Activated naive CD4-positive, alpha-beta T cell treated with anti-CD3 and anti-CD28 coated beads, Interleukin-2, amount 50 U/mL, for 72 hours (primary cell): ENCODE measurements at regions not wholly inside any gene's neighbourhood (a gene's known extent, or its start where the extent isn't known, plus 50 kb on each side); places are given as distances from the start of the nearest gene placed in this dataset.
"Not testable (repeated sequence)": the region's sequence is repeated elsewhere in the genome, so short reads cannot be mapped to it uniquely, and the experiment has no call there.

Experiments
- ATAC-seq, 2 donors: fragments of 150-1000 bp; cut with Tn5 transposase; 2 replicates each; pipeline ENCODE4 v1.10.0; 2021; ENCODE audit warnings: mild to moderate bottlenecking in 2 of 2, moderate library complexity in 2 of 2
- DNase-seq, 2 donors: peaks; one replicate each; pipeline ENCODE4 v3.0.0; 2021 to 2022; ENCODE audit warnings: low spot score in 2 of 2
- H3K27ac Mint-ChIP-seq, 2 donors: one replicate each; pipeline ENCODE4 v1.8.0; 2022; ENCODE audit warnings: mild to moderate bottlenecking in 2 of 2, mixed read lengths in 2 of 2
- H3K36me3 Mint-ChIP-seq, 2 donors: one replicate each; pipeline ENCODE4 v1.8.0; 2022; ENCODE audit warnings: mixed read lengths in 2 of 2
- H3K9me3 Mint-ChIP-seq, 2 donors: one replicate each; pipeline ENCODE4 v1.8.0; 2022; ENCODE audit warnings: mixed read lengths in 2 of 2

DNA sequence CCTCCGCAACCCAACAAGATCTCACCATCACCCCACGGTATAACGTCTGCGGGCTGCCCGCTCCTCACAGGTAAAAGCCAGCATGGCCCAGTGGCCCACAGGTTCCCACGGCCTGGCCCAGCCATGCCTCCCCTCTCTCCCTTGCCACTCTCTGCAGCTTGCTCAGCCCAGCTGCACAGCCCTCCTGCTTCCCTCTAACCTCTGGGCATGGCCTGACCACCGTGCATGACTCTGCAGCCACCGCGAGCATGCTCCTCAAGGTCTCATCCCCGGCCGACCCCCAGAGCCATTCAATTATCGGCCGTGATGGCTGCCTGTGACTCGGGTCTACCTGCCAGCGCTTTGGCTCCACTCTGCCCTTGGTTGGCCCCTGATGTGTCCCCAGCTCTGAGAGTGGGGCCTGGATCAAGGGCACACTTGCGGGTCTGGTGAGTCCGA is 185.5 kb downstream of the CTTN start:
- DNase-seq, result no peak
- no peaks in the 10 kb centered on the region for H3K36me3 Mint-ChIP-seq
- no peaks in the 10 kb centered on the region for H3K9me3 Mint-ChIP-seq
- ATAC-seq, result no peak
- no peak overlapping the region for H3K27ac Mint-ChIP-seq

DNA sequence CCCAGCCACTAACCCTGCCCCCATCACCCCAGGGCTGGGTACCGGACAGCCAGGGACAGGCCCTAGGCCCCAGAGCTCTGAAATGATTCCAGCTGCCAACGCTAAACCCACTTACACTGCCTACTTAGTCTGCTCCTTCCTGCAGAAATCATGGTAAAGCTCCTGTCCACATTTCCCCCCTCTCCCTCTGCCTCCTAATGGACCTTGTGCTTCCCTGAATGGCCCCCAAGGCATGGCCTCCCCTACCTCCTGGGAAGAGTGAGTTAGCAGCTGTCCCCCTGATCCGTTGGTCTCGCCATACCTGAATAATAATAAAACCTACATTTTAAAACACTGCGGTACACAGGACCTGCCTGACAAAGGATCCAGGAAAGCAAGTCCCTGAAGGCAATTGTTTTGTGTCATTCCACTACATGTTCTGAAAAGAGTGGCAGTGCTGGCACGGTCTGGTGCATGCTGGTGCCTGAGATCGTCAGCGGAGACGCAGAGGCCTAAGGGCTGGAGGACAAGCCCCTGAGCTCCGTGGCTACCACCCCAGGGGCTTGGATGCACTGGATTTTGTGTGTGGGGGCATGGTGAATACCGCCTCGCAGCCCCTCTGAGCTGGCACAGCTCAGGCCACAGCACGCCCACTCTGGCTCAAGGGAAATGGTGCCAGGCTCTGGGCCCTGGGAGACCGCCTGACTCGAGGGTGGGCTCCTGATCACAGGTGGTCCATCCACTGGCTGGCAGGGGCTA is 186.3 kb downstream of the CTTN start:
- Mint-ChIP-seq H3K36me3 (no peaks in the 10 kb centered on the region), H3K9me3 (peaks cover 0 to 4% of the 10 kb centered on the region in 2 donors), H3K27ac (no peak overlapping the region)
- DNase-seq (no peak), ATAC-seq (no peak)

DNA sequence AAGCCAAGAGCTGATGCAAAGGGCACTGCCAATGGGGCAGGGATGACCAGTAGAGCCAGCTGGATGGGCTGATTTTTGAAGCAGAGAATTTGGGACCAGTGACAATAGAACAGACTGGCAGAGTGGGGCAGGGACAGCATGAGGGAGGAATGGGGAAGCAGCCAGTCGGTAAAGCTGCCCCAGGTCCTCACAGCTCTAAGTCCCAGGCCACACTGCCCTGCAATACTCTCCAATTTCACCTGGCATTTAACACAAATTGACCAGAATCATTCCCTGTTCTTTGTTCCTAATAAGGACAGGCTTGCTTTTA is 186.9 kb downstream of the CTTN start:
- DNase-seq (no peak), ATAC-seq (no peak)
- no peak overlapping the region for H3K27ac Mint-ChIP-seq
- peaks cover 0 to 4% of the 10 kb centered on the region in 2 donors for H3K9me3 Mint-ChIP-seq
- no peaks in the 10 kb centered on the region for H3K36me3 Mint-ChIP-seq

DNA sequence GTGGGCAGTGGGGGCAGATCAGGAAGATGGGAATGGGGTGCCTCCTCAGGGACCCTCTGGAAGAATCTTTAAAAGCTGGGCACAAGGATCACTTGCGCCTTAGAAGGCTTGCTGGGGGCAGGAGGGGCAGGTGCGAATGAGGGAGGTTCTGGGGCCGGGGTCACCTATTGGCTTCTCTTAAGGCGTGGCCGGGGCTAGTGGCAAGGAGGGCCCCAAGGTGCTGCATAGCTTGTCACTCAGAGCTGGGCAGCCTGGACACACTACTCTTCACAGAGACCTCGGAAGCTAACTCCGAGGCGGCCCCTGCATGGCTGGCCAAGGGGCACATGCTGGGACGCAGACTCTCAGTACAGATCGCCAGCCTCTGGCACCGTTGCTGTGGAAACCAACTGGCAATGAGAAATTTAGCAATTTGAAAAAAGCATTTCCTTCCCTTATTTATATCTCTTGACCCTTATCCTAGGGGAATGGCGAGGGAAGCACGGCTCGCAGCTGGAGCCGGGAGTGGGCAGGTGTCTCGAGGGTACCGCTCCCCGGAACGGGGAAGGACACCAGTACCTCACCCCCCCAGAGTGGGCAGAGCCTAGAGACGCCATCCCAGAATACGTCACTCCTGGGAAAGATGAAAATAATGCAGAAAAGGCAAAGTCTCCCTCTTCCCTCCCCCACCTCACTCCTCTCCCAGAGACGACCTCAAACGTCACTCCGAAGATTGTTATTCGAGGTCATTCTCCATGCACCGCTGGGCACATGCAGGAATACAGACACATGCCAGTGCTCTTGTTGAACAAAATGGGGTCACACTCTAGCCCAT is 188.1 kb downstream of the CTTN start:
- no peak for ATAC-seq

DNA sequence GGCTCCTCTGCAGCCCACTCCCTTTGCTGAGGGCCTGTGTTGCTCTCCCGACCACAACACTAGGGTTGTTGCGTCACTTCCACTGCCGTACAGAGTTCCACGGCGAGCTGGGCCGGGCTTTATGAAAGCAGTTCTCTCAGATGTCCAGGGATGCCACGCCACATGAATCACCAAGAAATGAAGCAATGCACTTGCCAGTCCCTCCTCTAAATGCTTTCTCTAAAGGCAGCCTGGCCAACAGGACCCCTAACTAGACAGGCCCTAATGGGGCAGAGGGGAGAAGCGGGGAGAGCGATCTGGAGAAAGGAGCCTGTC is 188.7 kb downstream of the CTTN start:
- ATAC-seq (no peak), DNase-seq (no peak)
- Mint-ChIP-seq H3K36me3 (peaks cover 0 to 4% of the 10 kb centered on the region in 2 donors), H3K9me3 (peaks cover 0 to 4% of the 10 kb centered on the region in 2 donors), H3K27ac (no peak overlapping the region)

More for the DNA sequence above, 188.1 kb downstream of the CTTN start:
- DNase-seq, result no peak
- Mint-ChIP-seq H3K9me3 (peaks cover 0 to 4% of the 10 kb centered on the region in 2 donors), H3K36me3 (peaks cover 0 to 4% of the 10 kb centered on the region in 2 donors), H3K27ac (no peak overlapping the region)

DNA sequence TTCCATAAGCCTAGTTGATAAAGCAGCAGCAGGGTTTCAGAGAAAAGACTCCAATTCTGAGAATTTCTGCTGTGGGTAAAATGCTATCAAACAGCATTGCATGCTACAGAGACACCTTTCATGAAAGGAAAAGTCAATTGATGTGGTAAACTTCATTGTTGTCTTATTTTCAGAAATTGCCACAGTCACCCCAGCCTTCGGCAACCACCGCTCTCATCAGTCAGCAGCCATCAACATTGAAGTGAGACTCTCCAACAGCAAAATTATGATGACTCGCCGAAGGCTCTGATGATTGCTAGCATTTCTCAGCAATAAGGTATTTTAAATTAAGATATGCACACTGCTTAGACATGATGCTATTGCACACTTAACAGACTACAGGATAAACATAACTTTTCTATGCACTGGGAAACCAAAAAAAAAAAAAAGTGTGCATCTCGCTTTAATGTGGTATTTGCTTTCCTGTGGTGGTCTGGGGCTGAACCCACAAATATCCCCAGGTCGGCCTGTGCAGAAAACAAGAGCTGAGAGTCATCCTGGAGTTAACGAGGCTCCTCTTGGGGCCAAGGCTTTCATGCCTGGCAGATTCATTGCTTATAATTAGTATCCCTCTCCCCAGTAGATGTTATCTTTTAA is 192.1 kb downstream of the CTTN start:
- DNase-seq, result no peak
- Mint-ChIP-seq H3K9me3 (peaks cover 0 to 4% of the 10 kb centered on the region in 2 donors), H3K36me3 (peaks cover 0 to 4% of the 10 kb centered on the region in 2 donors), H3K27ac (no peak overlapping the region)
- peak in 1 of 2 donors; percentile 86 for ATAC-seq

DNA sequence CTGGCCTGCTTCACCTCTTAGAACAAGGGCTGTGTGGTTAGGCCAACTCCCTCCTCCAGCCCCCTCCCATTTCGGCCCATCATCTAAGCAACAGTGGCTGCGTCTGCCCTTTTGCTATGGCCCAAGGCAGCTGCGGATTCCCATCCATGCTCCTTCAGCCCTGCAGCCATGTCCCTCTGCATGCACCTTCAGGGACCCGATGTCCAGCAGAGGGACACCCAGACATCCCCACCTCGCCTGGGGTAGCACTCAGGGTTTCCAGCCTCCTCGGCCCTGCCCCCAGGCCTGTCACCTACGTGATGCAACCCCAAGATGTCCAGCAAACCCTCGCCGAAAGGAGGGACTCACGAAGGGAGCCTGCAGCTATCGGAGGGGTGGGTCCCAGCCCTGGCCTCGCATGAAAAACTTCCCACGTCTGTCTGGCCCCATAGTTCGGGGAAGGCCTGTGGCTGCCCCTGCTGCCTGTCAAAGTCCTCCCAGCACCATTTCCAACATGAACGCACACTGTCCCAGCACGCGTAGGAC is 194.4 kb downstream of the CTTN start:
- DNase-seq, result no peak
- H3K36me3 Mint-ChIP-seq, result peaks cover 0 to 4% of the 10 kb centered on the region in 2 donors
- no peak for ATAC-seq
- peaks cover 0 to 4% of the 10 kb centered on the region in 2 donors for H3K9me3 Mint-ChIP-seq
- no peak overlapping the region for H3K27ac Mint-ChIP-seq

DNA sequence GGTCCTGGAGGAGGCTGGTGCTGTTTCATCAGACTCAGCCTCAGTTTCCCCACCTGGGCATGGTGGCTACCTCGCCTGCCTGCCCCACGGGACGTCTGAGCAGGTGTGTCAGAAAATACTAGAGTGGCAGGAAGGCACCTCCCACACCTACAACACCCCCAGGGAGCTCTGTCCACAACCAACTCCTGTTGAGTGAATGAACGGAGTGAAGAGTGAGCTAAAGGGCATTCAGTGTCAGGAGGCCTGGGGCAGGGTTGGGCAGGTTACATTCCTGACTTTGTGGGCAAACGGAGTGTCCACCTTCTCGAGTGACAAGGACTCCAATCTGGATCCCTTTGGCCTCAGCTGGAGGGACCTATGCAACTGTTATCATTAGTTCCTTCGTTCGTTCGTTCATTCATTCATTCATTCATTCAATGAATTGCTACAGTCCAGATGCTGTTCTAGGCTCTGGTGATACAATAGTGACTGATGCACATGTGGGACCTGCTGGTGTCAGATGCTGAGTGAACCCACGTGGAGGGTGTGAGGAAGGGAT is 195.2 kb downstream of the CTTN start:
- ATAC-seq, result no peak
- peaks cover 0 to 4% of the 10 kb centered on the region in 2 donors for H3K9me3 Mint-ChIP-seq
- no peak overlapping the region for H3K27ac Mint-ChIP-seq
- DNase-seq, result no peak
- H3K36me3 Mint-ChIP-seq, result peaks cover 0 to 4% of the 10 kb centered on the region in 2 donors

DNA sequence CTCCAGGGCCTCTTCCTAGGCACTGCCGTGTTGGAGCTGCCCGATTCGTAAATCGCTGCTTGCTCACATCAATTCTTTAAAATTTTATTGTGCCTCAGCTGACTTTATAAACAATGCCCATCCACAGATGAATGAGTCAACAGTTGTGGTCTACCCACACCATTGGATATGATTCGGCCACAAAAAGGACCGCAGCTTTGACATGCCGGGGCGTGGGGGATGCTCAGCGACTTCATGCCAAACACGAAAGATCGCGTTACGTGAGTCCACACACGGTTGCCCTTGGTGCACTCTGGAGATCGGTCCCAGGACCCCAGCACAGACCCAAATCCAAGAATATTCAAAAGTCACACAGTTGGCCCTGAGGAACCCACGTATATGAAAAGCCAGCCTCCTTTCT is 195.7 kb downstream of the CTTN start:
- no peak overlapping the region for H3K27ac Mint-ChIP-seq
- peaks cover 0 to 4% of the 10 kb centered on the region in 2 donors for H3K36me3 Mint-ChIP-seq
- ATAC-seq (no peak), DNase-seq (no peak)
- H3K9me3 Mint-ChIP-seq, result peaks cover 0 to 4% of the 10 kb centered on the region in 2 donors

DNA sequence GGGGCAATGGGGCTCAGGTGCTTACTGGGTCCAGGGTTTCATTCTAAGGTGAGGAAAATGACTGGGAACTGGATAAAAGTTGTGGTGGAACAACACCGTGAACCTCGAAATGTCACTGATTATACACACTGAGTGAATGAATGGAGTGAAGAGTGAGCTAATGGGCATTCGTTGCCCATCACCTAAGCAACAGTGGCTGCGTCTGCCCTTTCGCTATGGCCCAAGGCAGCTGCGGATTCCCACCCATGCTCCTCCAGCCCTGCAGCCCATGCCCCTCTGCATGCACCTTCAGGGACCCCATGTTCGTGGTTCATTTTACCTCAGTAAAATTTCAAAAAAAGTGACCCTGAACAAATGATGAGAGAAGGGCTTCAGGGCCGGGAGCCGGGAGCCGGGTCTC is 196.3 kb downstream of the CTTN start:
- Mint-ChIP-seq H3K36me3 (peaks cover 0 to 4% of the 10 kb centered on the region in 2 donors), H3K27ac (no peak overlapping the region), H3K9me3 (peaks cover 0 to 1% of the 10 kb centered on the region in 2 donors)
- ATAC-seq (no peak), DNase-seq (no peak)

DNA sequence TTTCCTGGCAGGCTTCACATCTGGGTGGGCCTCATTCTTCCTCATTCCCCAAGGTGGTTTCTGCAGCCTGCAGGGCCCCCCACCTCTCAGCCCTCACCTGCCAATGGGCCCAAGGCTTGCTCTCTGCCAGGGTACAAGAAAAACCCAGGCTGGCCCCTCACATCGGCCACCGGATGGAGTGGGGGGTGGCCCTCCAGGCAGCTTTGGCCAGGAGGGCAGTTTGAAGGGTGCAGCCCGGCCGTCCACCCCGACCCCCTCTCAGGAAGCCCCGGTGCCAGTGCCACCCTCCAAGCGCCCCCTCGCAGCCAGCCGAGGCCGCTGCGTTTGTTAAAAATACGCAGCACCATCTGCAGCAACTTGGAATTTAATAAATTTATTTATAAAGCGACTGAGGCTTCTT is 196.7 kb downstream of the CTTN start:
- no peaks in the 10 kb centered on the region for H3K9me3 Mint-ChIP-seq
- DNase-seq (no peak), ATAC-seq (no peak)
- H3K36me3 Mint-ChIP-seq, result peaks cover 0 to 4% of the 10 kb centered on the region in 2 donors
- H3K27ac Mint-ChIP-seq, result no peak overlapping the region

DNA sequence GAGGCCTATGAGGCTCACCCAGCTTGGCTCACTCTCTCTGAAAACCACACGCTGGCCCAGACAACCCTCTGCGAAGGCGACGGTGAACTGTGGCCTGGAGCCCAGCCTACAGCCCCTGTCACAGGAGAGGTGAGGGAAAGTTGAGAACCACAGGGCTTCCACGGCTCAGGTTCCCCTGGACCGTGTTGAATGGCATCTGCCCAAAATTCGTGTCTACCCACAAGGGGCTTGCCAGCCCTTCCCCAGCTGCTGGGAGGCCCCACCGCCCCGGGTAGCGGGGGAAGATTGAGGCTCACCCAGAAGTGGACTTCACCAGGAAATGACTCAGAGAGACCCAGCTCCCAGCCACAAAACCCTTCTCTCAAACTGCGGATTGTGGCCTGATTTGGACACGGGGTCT is 197.1 kb downstream of the CTTN start:
- DNase-seq, result no peak
- peak in 1 of 2 donors; percentile 52 for ATAC-seq
- no peaks in the 10 kb centered on the region for H3K9me3 Mint-ChIP-seq
- peaks cover 0 to 4% of the 10 kb centered on the region in 2 donors for H3K36me3 Mint-ChIP-seq
- no peak overlapping the region for H3K27ac Mint-ChIP-seq

DNA sequence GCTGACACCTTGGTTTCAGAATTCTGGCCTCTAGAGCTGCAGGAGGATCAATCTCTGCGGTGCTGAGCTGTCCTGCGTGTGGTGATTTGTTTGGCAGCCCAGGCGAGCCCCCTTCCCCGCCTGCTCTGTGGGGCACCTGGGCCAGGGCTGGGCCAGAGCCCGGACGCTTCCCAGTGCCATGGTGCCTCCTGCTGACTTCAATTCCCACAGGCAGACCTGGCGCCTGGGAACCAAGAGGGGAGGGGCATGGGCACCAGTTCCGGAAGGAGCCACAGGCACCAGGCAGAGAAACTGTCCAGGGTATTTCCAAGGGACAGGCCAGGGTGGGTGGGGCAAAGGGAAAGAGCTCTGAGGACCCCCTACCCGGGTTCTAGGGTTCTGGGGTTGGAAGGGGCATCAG is 197.8 kb downstream of the CTTN start:
- no peaks in the 10 kb centered on the region for H3K36me3 Mint-ChIP-seq
- DNase-seq, result no peak
- no peaks in the 10 kb centered on the region for H3K9me3 Mint-ChIP-seq
- ATAC-seq, result no peak
- no peak overlapping the region for H3K27ac Mint-ChIP-seq

DNA sequence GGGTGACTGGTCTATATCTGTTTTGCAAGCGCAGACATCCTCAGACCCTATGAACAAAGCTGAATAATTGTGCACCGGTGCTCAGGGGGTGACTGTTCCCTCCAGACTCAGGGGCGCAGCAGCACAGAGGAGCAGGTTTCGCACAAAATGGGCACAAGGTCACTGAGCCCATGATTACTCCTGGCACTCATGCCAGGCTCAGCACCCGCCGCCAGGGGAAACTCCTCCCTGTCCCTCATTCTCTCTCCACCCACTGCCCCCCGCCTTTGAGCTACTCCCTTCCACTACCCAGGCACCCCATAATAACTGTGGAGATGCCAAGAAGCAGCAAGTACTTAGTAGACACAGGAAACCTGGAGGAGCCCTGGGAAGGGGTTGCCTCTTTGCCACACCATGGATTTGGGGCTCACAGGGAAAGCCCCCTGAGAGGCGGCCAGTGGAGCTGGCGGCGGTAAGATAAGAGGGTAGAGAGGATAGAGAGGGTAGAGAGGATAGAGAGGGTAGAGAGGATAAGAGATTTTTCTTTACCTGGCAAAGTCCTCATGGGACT is 198.8 kb downstream of the CTTN start:
- DNase-seq, result no peak
- no peaks in the 10 kb centered on the region for H3K36me3 Mint-ChIP-seq
- H3K27ac Mint-ChIP-seq, result no peak overlapping the region
- no peaks in the 10 kb centered on the region for H3K9me3 Mint-ChIP-seq
- no peak for ATAC-seq

DNA sequence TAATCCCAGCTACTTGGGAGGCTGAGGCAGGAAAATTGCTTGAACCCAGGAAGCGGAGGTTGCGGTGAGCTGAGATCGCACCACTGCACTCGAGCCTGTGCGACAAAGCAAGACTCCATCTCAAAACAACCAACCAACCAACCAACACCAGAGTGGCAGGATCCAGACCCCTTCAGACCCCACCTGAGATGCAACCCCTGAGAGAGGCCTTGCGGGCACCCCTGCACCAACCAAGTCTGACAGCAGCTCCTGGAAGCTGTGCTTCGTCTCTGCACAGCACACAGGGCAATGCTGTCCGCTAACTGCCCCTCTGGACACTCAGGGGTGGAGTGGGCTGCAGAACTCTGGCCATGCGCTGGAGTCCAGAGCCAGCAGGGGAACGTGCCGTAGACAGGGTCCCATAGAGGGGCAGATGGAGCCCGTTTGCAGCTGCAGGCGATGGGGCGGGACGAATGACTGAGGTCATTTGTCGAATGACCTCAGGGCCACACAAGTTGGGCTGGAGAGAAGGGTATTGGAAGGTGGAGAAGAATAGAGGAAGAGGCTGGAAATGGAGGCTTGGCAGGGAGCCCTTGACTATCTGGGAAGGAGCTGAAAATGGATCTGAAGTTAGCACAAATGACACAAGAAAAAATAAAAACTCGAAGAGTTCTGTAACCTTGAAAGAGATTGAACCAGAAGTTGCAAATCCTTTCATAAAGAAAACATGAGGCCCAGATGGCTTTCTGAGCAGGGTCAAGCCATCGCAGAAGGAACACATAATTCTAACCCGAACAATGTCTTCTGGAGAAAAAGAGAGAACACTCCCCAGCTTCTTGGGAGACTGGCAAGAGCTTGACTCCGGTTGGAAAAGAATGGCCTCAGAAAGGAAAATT is 199.7 kb downstream of the CTTN start:
- no peak for ATAC-seq
- Mint-ChIP-seq H3K36me3 (no peaks in the 10 kb centered on the region), H3K27ac (no peak overlapping the region), H3K9me3 (no peaks in the 10 kb centered on the region)
- DNase-seq, result no peak

DNA sequence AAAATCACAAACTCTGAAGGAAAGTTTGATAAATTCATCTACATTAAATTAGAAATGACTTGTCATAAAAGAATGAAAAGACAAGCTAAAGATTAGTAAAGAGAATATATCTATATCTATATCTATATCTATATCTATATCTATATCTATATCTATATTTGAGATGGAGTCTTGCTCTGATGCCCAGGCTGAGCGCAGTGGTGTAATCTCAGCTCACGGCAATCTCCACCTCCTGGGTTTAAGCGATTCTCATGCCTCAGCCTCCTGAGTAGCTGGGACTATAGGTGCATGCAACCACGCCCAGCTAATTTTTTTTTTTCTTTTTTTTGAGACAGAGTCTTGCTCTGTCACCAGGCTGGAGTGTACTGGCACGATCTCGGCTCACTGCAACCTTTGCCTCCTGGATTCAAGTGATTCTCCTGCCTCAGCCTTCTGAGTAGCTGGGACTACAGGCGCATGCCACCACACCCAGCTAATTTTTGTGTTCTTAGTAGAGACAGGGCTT is 202.6 kb downstream of the CTTN start:
- H3K27ac Mint-ChIP-seq, H3K9me3 Mint-ChIP-seq, ATAC-seq: not testable (repeated sequence)

More for the DNA sequence above, 202.6 kb downstream of the CTTN start:
- H3K36me3 Mint-ChIP-seq, DNase-seq: not testable (repeated sequence)
